DMS114 treated with DMSO at 0.1 percent for 48 hours (cell line): ENCODE measurements at regions not wholly inside any gene's neighbourhood (a gene's known extent, or its start where the extent isn't known, plus 50 kb on each side); places are given as distances from the start of the nearest gene placed in this dataset.

Experiments used
- DNase-seq: peaks from one replicate; lab custom pipeline; 2025; ENCODE audit not compliant: unreplicated experiment; lab: John Stamatoyannopoulos, UW

GRCh38 chr10:90975096-90975495 lies 54.2 kb upstream of the ANKRD1 start:
- no peak for DNase-seq

GRCh38 chr10:90977162-90977854 lies 56.4 kb upstream of the ANKRD1 start:
- DNase-seq, result no peak

- no peak for DNase-seq
These were observed 57.1 kb upstream of the ANKRD1 start for GRCh38 chr10:90977855-90978486.

GRCh38 chr10:90982406-90983008 lies 61.6 kb upstream of the ANKRD1 start:
- no peak for DNase-seq

GRCh38 chr10:90983914-90984549 lies 63.1 kb upstream of the ANKRD1 start:
- DNase-seq, result no peak

- DNase-seq, result no peak
These were observed 64.0 kb upstream of the ANKRD1 start for GRCh38 chr10:90984898-90985297.

- no peak for DNase-seq
These were observed 64.5 kb upstream of the ANKRD1 start for GRCh38 chr10:90985321-90985933.

GRCh38 chr10:90986136-90986760 lies 65.4 kb upstream of the ANKRD1 start:
- DNase-seq, result no peak

GRCh38 chr10:90986870-90987269 lies 66.0 kb upstream of the ANKRD1 start:
- DNase-seq, result no peak

- DNase-seq, result no peak
These were observed 66.5 kb upstream of the ANKRD1 start for GRCh38 chr10:90987383-90987782.

GRCh38 chr10:90988024-90988423 lies 67.1 kb upstream of the ANKRD1 start:
- DNase-seq, result no peak

GRCh38 chr10:90988802-90989201 lies 67.9 kb upstream of the ANKRD1 start:
- no peak for DNase-seq

- DNase-seq, result no peak
These were observed 68.5 kb upstream of the ANKRD1 start for GRCh38 chr10:90989378-90989777.

- no peak for DNase-seq
These were observed 71.6 kb upstream of the ANKRD1 start for GRCh38 chr10:90992462-90992861.

- DNase-seq, result no peak
These were observed 72.5 kb upstream of the ANKRD1 start for GRCh38 chr10:90993340-90993739.

- no peak for DNase-seq
These were observed 76.8 kb upstream of the ANKRD1 start for GRCh38 chr10:90997670-90998069.

GRCh38 chr10:90998733-90999511 lies 78.0 kb upstream of the ANKRD1 start:
- DNase-seq, result no peak

GRCh38 chr10:90999512-91000172 lies 78.8 kb upstream of the ANKRD1 start:
- DNase-seq, result no peak

- DNase-seq, result no peak
These were observed 79.6 kb upstream of the ANKRD1 start for GRCh38 chr10:91000470-91000869.

- DNase-seq, result no peak
These were observed 80.1 kb upstream of the ANKRD1 start for GRCh38 chr10:91000985-91001384.
